ENCODE measurements at regions not wholly inside any gene's neighbourhood (a gene's known extent, or its start where the extent isn't known, plus 50 kb on each side); places are given as distances from the start of the nearest gene placed in this dataset.

DNA sequence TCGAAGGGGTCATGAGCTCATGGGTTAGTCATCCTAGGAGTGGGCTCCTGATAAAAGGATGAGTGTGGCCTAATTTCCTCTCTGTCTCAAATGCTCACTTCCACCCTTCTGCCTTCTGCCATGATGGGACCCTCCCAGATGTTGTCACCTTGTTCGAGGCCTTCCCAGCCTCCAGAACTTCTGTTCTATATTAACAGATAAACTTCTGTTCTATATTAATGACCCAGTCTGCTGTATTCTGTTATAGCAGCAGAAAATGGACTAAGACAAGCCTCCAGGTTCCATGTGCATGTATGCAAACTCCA, 583.2 kb downstream of the GLRX3 start:
- TF ChIP-seq GATA3 (IDR thresholded peaks at IDR 0.05; ENCODE audit: low read depth, low read length): no peak
- TF ChIP-seq GATA2 (IDR thresholded peaks at IDR 0.05; ENCODE audit: low read depth, low read length): no peak

Data from SH-SY5Y (cell line).